ENCODE measurements at regions not wholly inside any gene's neighbourhood (a gene's known extent, or its start where the extent isn't known, plus 50 kb on each side); places are given as distances from the start of the nearest gene placed in this dataset.
"Not testable (repeated sequence)": the region's sequence is repeated elsewhere in the genome, so short reads cannot be mapped to it uniquely, and the experiment has no call there.

DNA sequence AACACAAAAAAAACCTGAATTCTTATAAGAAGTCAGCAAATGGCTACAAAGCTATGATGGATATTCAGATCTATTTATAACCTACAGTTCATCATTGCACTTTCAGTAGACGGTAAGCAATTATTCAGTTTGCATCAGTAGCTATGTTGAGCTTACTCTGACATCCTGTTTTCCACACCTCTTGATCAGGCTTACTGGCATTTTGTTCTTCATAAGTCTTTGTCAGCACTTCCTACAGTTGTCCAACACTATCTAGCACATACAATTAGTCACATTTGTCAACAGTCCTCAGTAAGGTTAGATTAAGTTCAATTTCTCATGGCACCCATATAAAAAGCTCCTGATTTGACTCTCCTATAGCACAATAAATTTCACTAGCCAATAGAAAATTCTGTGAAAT lies 71.2 kb upstream of the ST3GAL6 start:
- Mint-ChIP-seq H3K9me3 (peaks cover 4% of the 10 kb centered on the region), H3K4me1 (no peaks in the 10 kb centered on the region), H3K36me3 (no peaks in the 10 kb centered on the region), H3K27me3 (no peaks in the 10 kb centered on the region), H3K27ac (no peak overlapping the region), H3K4me3 (no peak overlapping the region)
- DNase-seq: no peak

DNA sequence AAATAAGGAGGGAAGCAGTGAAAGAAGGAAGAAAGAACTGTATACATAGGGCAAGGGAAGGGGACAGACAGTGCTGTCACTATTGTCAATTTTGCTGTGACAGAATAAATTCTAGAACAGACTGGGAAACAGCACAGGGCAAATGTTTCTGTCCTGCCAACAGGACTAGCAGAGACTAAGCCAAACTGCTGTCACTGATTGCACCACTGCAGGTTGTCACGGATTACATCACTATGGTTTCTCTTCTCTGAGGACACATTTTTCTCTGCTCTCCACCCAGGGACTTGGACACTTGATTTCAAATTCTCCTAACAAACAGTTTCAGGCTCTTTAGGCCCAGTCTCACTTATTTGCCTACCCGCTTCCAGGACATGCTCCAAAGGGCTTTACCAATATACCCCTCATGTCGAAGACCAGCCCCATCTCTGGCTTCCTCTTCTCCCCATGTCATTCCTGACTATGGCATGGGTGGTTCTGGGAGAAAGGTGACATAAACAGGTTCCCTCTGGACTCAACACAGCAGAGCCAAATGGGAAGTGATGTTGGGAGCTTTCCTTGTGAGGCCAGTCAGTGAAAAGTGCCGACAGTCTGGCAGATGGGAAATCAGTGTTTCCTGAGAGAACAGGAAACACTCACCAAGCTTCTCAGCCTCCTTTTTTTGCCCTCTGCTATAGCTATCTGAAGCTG lies 70.2 kb upstream of the ST3GAL6 start:
- no peaks in the 10 kb centered on the region for H3K36me3 Mint-ChIP-seq
- H3K4me3 Mint-ChIP-seq: no peak overlapping the region
- no peaks in the 10 kb centered on the region for H3K27me3 Mint-ChIP-seq
- no peaks in the 10 kb centered on the region for H3K4me1 Mint-ChIP-seq
- no peak overlapping the region for H3K27ac Mint-ChIP-seq
- DNase-seq: no peak
- no peaks in the 10 kb centered on the region for H3K9me3 Mint-ChIP-seq

DNA sequence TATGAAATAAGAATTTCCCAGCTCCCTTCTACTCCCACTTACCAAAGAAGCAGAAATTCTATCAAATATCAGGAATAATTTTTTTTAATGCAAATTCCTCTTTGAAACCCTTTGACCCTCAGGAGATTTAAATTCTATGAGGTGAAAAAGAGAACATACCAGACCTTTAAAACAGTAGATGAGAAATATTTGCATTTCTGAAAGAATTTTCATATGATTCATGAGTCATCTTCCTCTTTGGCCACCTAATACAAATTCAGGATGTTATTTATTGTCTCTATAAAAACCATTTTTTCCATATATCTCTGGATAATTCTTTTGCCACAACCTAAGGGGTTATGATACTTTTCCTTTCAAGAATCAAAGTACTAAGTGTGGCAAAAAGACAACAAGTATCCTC lies 67.3 kb upstream of the ST3GAL6 start:
- Mint-ChIP-seq H3K4me1 (no peaks in the 10 kb centered on the region), H3K27me3 (no peaks in the 10 kb centered on the region), H3K4me3 (no peak overlapping the region), H3K27ac (no peak overlapping the region), H3K36me3 (no peaks in the 10 kb centered on the region), H3K9me3 (no peaks in the 10 kb centered on the region)
- DNase-seq: no peak

DNA sequence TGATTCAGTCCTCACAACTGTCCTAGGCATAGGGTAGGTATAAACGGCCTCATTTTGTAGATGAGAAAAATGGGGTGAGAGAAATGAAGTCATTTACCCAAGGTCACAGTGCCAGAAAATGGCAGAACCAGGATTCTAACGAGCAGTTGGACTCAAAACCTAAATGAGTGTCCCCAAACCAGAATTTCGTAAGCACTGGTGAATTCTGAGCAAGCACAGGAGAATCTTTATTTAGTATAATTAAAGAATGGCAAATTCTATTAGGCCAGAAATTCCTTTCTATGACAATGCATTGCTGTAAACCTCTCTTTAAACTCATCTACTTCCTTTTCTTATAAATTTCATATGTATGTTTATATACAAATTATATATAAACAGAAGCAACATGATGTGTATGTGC lies 66.8 kb upstream of the ST3GAL6 start:
- not testable (repeated sequence) for H3K4me3 Mint-ChIP-seq, H3K9me3 Mint-ChIP-seq, H3K27ac Mint-ChIP-seq, H3K4me1 Mint-ChIP-seq, H3K36me3 Mint-ChIP-seq, H3K27me3 Mint-ChIP-seq, DNase-seq

DNA sequence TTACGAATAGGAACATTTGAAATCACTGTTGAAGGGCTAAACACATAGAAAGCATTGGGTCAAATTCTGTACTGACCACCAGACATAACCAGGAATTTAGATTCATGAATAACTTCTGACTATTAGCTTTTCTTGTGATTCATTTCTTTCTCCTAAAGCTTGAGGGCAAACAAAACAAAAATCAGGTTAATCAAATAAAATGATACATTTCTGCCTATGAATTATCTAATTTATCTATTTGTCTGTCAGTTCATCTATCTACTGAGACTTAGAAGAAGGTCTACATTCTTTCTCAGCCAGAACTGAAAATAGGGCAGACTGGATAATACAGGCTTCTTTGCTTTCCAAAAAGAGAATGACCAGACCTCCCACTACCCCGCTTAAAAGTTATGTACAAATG lies 65.9 kb upstream of the ST3GAL6 start:
- no peak overlapping the region for H3K27ac Mint-ChIP-seq
- no peaks in the 10 kb centered on the region for H3K4me1 Mint-ChIP-seq

DNA sequence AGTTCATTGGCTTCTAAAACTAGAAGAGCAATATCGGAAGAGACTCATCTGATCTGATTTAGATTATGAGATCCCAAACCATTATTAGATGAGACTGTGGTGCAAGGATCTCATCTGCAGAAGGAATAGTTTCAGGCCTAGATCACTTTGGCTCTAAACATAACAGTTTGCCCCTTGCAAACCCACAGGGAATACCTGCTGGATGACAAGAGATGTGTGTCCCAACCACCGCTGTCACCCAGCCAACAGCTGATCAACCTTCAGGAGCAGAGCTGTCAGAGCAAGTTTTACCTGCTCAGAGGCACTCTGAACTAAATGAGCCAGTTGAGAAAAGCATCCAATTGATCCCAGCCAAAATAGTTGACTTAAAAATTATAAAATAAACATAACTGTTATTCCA lies 64.0 kb upstream of the ST3GAL6 start:
- H3K27ac Mint-ChIP-seq: no peak overlapping the region
- H3K9me3 Mint-ChIP-seq: no peaks in the 10 kb centered on the region
- H3K4me3 Mint-ChIP-seq: no peak overlapping the region
- H3K36me3 Mint-ChIP-seq: no peaks in the 10 kb centered on the region
- H3K27me3 Mint-ChIP-seq: no peaks in the 10 kb centered on the region
- no peaks in the 10 kb centered on the region for H3K4me1 Mint-ChIP-seq
- DNase-seq: no peak

More for the DNA sequence above, 65.9 kb upstream of the ST3GAL6 start:
- H3K27me3 Mint-ChIP-seq: no peaks in the 10 kb centered on the region
- no peaks in the 10 kb centered on the region for H3K9me3 Mint-ChIP-seq
- no peak overlapping the region for H3K4me3 Mint-ChIP-seq
- no peak for DNase-seq
- no peaks in the 10 kb centered on the region for H3K36me3 Mint-ChIP-seq

DNA sequence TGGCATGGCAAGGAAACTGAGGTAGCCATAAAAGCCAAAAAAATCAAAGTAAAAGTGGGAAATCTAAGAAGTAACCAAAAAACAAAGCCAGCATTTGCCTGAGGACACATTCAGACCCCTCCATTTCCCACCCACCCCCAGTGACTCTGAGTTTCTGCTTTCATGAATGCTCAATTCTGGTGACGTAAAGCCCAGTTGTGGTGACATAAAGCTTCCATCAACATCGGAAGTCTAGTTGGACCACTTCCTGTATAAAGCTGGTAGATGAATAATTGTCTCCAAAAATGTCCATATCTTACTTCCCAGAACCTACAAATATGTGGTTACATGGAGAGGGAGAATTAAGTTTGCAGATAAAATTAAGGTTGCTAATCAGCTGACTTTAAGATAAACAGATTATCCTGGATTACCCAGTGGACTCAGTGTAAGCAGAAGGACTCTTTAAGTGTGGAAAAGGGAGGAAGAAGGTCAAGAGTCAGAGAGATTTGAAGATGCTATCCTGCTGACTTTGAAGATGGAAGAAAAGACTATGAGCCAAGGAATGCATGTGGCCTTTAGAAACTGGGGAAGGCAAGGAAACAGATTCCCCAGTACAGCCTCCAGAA lies 62.0 kb upstream of the ST3GAL6 start:
- Mint-ChIP-seq H3K4me3 (no peak overlapping the region), H3K9me3 (no peaks in the 10 kb centered on the region), H3K36me3 (no peaks in the 10 kb centered on the region), H3K27ac (no peak overlapping the region), H3K4me1 (no peaks in the 10 kb centered on the region), H3K27me3 (no peaks in the 10 kb centered on the region)
- no peak for DNase-seq

DNA sequence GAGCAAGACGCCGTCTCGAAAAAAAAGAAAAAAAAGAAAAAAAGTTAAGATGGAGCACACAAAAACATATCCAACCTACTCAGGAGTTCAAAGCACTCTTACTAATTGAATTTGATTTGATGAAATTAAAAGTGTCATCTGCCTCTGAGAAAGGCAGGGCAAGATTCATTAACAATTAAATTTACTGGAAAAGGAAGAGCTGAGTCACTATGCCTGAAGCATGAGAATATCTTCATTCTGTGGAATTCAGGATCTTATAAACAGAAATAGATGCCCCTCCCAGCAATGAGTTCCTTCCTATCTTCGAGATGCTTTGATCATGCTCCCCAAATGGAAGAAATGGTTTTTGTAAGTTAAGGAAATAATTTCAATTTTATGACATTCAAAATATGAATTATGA lies 61.0 kb upstream of the ST3GAL6 start:
- H3K27ac Mint-ChIP-seq: no peak overlapping the region
- DNase-seq: no peak
- no peaks in the 10 kb centered on the region for H3K9me3 Mint-ChIP-seq
- H3K27me3 Mint-ChIP-seq: no peaks in the 10 kb centered on the region
- no peaks in the 10 kb centered on the region for H3K4me1 Mint-ChIP-seq
- no peaks in the 10 kb centered on the region for H3K36me3 Mint-ChIP-seq
- no peak overlapping the region for H3K4me3 Mint-ChIP-seq

DNA sequence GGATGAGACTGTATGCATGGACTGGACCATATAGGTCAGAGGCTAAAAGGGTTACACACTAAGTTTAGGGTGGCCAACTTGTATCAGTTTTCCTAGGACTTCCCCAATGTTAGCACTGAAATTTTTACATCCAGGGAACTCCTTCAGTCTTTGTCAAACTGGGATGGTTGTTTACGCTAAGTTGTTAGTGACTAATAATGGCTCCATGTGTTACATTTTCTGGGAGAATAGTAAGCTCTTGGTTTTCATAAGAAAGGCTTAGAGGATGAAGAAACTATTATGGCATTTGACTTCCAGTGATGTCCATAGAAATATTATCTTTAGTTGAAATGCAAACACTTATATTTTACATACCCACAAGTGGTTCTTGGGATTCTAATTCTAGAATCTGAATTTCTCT lies 57.9 kb upstream of the ST3GAL6 start:
- Mint-ChIP-seq H3K27me3 (no peaks in the 10 kb centered on the region), H3K27ac (no peak overlapping the region), H3K4me1 (no peaks in the 10 kb centered on the region), H3K36me3 (no peaks in the 10 kb centered on the region), H3K9me3 (no peaks in the 10 kb centered on the region), H3K4me3 (no peak overlapping the region)
- no peak for DNase-seq

DNA sequence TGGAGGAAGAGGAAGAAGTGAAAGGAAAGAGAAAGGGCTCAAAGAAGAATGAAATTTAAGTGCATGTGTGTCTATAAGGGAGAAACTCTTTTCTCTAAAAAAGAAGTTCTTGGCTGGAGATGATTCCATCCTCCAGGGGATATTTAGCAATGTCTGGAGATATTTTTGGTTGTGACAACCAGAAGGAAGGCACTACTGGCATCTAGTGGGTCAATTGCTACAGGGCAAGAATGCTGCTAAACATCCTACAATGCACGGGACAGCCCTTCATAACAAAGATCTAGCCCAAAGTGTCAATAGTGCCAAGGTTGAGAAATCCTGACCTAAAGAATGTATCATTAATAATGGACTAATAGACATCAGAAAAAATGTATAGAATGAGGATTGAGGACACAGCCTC lies 57.4 kb upstream of the ST3GAL6 start:
- H3K36me3 Mint-ChIP-seq: no peaks in the 10 kb centered on the region
- H3K4me1 Mint-ChIP-seq: no peaks in the 10 kb centered on the region
- H3K27ac Mint-ChIP-seq: no peak overlapping the region
- no peak for DNase-seq
- no peaks in the 10 kb centered on the region for H3K9me3 Mint-ChIP-seq
- no peaks in the 10 kb centered on the region for H3K27me3 Mint-ChIP-seq
- H3K4me3 Mint-ChIP-seq: no peak overlapping the region

DNA sequence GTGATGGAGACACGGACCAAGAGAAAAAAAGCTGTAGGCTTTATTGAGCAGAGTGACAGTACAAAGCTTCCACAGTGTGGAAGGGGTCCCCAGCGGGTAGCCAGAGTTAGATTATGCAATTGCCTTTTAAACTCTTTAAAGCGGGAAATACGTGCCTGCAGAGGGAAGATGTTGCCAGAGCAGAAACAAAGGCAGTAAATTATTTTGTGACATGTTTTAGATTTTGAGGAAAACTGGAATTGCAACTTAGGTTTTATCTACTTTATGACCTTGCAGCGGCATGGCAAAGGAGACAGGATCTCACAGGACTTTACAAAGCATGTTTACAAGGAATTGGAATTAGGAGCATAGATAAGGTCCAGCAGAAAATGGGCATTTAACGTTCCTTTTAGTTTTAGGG lies 54.5 kb upstream of the ST3GAL6 start:
- H3K4me1 Mint-ChIP-seq, H3K27ac Mint-ChIP-seq, H3K27me3 Mint-ChIP-seq, DNase-seq, H3K4me3 Mint-ChIP-seq, H3K36me3 Mint-ChIP-seq, H3K9me3 Mint-ChIP-seq: not testable (repeated sequence)

DNA sequence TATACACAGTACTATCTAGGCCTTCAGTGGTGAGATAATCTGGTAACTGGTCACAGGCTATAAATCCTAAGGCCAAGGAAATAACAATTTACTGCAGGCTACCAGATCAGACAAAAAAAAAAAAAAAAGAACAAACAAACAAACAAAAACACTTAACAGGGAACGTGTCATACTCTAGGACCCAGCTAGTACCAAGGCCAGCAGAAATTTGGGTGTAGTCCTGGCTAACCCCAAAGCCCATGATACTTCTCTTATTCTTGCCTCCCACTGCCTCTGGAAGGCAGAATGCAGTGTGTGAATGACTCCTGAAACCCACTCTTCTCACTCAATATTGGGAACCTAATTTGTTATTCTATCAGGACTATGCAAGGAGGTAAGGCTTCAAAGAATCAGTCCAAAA lies 53.7 kb upstream of the ST3GAL6 start:
- no peaks in the 10 kb centered on the region for H3K4me1 Mint-ChIP-seq

DNA sequence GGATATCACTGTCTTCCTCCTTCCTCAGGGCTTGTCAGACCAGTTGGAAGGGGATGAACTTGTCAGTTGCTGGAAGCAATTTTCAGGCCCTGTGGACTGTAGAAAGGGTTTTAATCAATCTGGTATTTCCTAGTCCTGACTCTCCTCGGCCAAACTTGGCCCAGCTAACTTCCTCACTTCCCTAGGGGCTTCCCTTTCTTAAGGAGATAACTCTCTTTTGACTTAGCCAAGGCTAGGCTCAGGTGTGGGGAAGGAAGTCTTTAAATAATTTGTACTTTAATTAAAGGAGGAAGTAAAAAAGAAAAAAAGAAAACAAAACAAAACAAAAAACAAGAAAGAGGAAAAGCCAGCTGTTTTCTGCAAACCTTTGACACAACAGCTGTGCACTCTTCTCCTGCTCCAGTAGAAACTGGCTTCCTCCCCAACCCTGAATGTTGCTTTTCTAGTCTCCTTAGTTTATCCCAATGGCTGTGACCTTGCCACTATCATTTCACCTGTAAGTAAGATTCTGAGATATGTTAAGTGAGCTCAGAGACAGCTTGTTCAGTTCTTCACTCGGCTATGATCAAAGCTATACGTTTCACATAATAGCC lies 53.0 kb upstream of the ST3GAL6 start:
- no peak overlapping the region for H3K4me3 Mint-ChIP-seq
- H3K4me1 Mint-ChIP-seq: no peaks in the 10 kb centered on the region
- no peaks in the 10 kb centered on the region for H3K36me3 Mint-ChIP-seq
- no peak for DNase-seq
- H3K27me3 Mint-ChIP-seq: no peaks in the 10 kb centered on the region
- no peaks in the 10 kb centered on the region for H3K9me3 Mint-ChIP-seq
- H3K27ac Mint-ChIP-seq: no peak overlapping the region

More for the DNA sequence above, 53.7 kb upstream of the ST3GAL6 start:
- no peak overlapping the region for H3K27ac Mint-ChIP-seq
- no peak overlapping the region for H3K4me3 Mint-ChIP-seq
- H3K9me3 Mint-ChIP-seq: no peaks in the 10 kb centered on the region
- H3K36me3 Mint-ChIP-seq: no peaks in the 10 kb centered on the region
- no peak for DNase-seq
- H3K27me3 Mint-ChIP-seq: no peaks in the 10 kb centered on the region

DNA sequence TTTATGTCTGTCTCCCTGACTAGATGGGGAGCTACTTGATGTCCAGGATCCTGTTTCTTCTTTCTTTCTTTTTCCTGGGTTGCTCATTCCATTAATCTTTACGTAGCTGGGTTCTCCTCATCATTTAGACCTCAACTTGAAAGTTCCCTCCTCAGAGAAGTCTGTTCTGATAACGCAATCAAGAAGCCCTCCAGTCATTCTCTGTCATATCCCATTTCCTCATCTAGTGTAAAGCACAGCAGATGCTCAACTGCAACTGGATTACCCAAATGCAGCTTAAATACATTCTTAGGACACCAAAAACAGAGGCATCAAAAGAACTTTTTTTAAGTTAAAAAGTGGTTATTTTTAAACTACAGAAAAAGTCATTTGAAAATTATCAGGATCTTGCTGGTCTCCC lies 51.7 kb upstream of the ST3GAL6 start:
- Mint-ChIP-seq H3K27ac (no peak overlapping the region), H3K36me3 (no peaks in the 10 kb centered on the region), H3K4me1 (no peaks in the 10 kb centered on the region), H3K9me3 (no peaks in the 10 kb centered on the region), H3K4me3 (no peak overlapping the region), H3K27me3 (no peaks in the 10 kb centered on the region)
- no peak for DNase-seq

DNA sequence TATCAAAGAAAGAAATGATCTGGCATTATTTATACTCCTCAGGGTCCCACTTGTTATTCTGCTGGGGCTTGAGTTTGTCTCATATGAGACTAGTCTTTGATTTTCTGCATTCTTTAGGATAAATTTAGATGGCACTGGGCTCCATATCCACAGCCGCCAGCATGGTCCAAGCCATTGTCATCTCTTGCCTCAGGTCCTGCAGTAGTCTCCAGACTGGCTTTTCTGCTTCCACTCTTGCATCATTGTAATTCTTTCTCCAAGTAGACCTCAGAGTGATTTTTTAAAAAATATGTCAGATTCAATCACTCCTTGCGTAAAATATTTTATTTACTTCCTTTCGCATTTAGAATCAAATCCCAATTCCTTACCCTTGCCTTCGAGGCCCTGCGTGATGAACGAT lies 50.4 kb upstream of the ST3GAL6 start:
- H3K4me3 Mint-ChIP-seq: no peak overlapping the region
- H3K4me1 Mint-ChIP-seq: no peaks in the 10 kb centered on the region
- H3K27ac Mint-ChIP-seq: no peak overlapping the region
- H3K36me3 Mint-ChIP-seq: no peaks in the 10 kb centered on the region
- no peaks in the 10 kb centered on the region for H3K9me3 Mint-ChIP-seq
- no peaks in the 10 kb centered on the region for H3K27me3 Mint-ChIP-seq
- no peak for DNase-seq

DNA sequence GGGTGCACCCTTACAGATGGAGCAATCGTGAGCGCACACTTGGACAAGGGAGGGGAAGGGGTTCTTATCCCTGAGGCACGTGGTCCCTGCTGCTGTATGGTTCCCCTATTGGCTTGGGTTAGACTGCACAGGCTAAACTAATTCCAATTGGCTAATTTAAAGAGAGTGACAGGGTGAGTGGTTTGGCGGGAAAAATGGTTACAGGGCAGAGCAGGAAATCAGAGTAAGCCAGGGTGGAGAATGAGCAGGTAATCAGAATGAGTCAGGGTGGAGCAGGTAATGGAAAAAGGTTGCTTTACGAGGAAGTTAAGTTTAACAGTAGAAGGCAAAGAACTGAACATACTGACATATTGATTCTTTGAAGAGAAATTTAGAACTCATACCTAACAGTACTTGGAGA lies 49.8 kb upstream of the ST3GAL6 start:
- not testable (repeated sequence) for H3K36me3 Mint-ChIP-seq, H3K27ac Mint-ChIP-seq, DNase-seq, H3K9me3 Mint-ChIP-seq, H3K4me1 Mint-ChIP-seq, H3K4me3 Mint-ChIP-seq, H3K27me3 Mint-ChIP-seq

Measured in activated naive CD8-positive, alpha-beta T cell treated with anti-CD3 and anti-CD28 coated beads for 36 hours (primary cell).